Neural cell (in vitro differentiated cells): ENCODE measurements at regions not wholly inside any gene's neighbourhood (a gene's known extent, or its start where the extent isn't known, plus 50 kb on each side); places are given as distances from the start of the nearest gene placed in this dataset.

Experiments
- EP300 ChIP-seq: fragments of 450-650 bp; conservative IDR thresholded peaks from 2 replicates; pipeline ENCODE4 v1.6.1; 2014; ENCODE audit warnings: antibody characterized with exemption, mild to moderate bottlenecking, moderate library complexity; ENCODE audit not compliant: poor library complexity, severe bottlenecking
- MXI1 ChIP-seq: fragments of 450-650 bp; conservative IDR thresholded peaks from 2 replicates; pipeline ENCODE4 v1.6.1; 2014; ENCODE audit warnings: antibody characterized with exemption, mild to moderate bottlenecking; ENCODE audit not compliant: poor library complexity, severe bottlenecking
- POLR2AphosphoS5 ChIP-seq: IDR thresholded peaks from 2 replicates; pipeline ENCODE4 v1.6.1; 2012
- RAD21 ChIP-seq: fragments of 450-650 bp; conservative IDR thresholded peaks from 2 replicates; pipeline ENCODE4 v1.6.1; 2014; ENCODE audit warnings: antibody characterized with exemption, mild to moderate bottlenecking, moderate library complexity
- SMC3 ChIP-seq: fragments of 450-650 bp; conservative IDR thresholded peaks from 2 replicates; pipeline ENCODE4 v1.6.1; 2014; ENCODE audit warnings: antibody characterized with exemption, mild to moderate bottlenecking, moderate library complexity; ENCODE audit not compliant: poor library complexity
- TAF1 ChIP-seq: IDR thresholded peaks from 2 replicates; pipeline ENCODE4 v1.6.1; 2012; ENCODE audit warnings: low read depth
- TF ChIP-seq, protein P1 (sequence below): fragments of 450-650 bp; IDR thresholded peaks from 2 replicates; pipeline ENCODE4 v1.5.1; 2014; ENCODE audit warnings: antibody characterized with exemption, mild to moderate bottlenecking, moderate library complexity; ENCODE audit not compliant: poor library complexity, severe bottlenecking
- TF ChIP-seq, protein P2 (sequence below): IDR thresholded peaks from 2 replicates; pipeline ENCODE4 v1.6.1; 2012; ENCODE audit warnings: borderline replicate concordance

DNA sequence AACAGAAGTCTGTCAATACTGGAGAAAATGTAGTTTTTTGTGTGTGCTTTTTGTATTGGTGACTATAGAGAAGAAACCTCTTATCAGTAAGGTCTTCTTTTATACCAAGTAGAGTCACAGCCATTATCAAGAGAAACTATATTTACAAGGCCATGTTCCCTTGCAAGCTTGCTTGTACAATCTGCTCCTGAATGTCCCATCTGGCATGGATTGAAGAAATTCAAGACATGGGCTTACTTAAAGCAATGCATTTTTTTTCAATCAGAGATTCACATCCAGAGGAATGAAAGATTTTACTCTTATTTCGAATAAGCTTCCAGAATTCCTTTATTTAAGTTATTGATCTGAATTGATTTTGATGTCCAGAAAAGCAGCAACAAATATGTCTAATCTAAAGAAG lies 537.3 kb upstream of the RPS6KA3 start:
- TF ChIP-seq, protein P1, sequence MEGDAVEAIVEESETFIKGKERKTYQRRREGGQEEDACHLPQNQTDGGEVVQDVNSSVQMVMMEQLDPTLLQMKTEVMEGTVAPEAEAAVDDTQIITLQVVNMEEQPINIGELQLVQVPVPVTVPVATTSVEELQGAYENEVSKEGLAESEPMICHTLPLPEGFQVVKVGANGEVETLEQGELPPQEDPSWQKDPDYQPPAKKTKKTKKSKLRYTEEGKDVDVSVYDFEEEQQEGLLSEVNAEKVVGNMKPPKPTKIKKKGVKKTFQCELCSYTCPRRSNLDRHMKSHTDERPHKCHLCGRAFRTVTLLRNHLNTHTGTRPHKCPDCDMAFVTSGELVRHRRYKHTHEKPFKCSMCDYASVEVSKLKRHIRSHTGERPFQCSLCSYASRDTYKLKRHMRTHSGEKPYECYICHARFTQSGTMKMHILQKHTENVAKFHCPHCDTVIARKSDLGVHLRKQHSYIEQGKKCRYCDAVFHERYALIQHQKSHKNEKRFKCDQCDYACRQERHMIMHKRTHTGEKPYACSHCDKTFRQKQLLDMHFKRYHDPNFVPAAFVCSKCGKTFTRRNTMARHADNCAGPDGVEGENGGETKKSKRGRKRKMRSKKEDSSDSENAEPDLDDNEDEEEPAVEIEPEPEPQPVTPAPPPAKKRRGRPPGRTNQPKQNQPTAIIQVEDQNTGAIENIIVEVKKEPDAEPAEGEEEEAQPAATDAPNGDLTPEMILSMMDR, result no peak
- TF ChIP-seq MXI1 (no peak), POLR2AphosphoS5 (no peak), TAF1 (no peak), SMC3 (no peak), EP300 (no peak), RAD21 (no peak)
- TF ChIP-seq, protein P2, sequence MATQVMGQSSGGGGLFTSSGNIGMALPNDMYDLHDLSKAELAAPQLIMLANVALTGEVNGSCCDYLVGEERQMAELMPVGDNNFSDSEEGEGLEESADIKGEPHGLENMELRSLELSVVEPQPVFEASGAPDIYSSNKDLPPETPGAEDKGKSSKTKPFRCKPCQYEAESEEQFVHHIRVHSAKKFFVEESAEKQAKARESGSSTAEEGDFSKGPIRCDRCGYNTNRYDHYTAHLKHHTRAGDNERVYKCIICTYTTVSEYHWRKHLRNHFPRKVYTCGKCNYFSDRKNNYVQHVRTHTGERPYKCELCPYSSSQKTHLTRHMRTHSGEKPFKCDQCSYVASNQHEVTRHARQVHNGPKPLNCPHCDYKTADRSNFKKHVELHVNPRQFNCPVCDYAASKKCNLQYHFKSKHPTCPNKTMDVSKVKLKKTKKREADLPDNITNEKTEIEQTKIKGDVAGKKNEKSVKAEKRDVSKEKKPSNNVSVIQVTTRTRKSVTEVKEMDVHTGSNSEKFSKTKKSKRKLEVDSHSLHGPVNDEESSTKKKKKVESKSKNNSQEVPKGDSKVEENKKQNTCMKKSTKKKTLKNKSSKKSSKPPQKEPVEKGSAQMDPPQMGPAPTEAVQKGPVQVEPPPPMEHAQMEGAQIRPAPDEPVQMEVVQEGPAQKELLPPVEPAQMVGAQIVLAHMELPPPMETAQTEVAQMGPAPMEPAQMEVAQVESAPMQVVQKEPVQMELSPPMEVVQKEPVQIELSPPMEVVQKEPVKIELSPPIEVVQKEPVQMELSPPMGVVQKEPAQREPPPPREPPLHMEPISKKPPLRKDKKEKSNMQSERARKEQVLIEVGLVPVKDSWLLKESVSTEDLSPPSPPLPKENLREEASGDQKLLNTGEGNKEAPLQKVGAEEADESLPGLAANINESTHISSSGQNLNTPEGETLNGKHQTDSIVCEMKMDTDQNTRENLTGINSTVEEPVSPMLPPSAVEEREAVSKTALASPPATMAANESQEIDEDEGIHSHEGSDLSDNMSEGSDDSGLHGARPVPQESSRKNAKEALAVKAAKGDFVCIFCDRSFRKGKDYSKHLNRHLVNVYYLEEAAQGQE, result no peak
